RWPE1 (cell line): ENCODE measurements at regions not wholly inside any gene's neighbourhood (a gene's known extent, or its start where the extent isn't known, plus 50 kb on each side); places are given as distances from the start of the nearest gene placed in this dataset.
"Not testable (repeated sequence)": the region's sequence is repeated elsewhere in the genome, so short reads cannot be mapped to it uniquely, and the experiment has no call there.

Experiments
- CTCF ChIA-PET: fragments of 350-600 bp; sonication (Branson Sonifier 250); formaldehyde crosslinking; extraction: SDS; loops from one replicate; lab custom pipeline; 2021; lab: Yijun Ruan, JAX
- POLR2A ChIA-PET: fragments of 400-600 bp; formaldehyde crosslinking; extraction: SDS; loops from one replicate; lab custom pipeline; 2020; ENCODE audit warnings: antibody characterized with exemption; ENCODE audit not compliant: low non-redundant PET; lab: Yijun Ruan, JAX
- DNase-seq: peaks from one replicate; pipeline ENCODE4 v3.0.0; 2012; ENCODE audit warnings: low spot score
- H3K27ac ChIP-seq: fragments of 450-650 bp; 2 replicates; pipeline ENCODE4 v1.5.1; 2017
- TF ChIP-seq, protein P1 (sequence below): fragments of 450-650 bp; conservative IDR thresholded peaks from 2 replicates; pipeline ENCODE4 v1.5.1; 2017; ENCODE audit warnings: low read depth, mild to moderate bottlenecking

DNA sequence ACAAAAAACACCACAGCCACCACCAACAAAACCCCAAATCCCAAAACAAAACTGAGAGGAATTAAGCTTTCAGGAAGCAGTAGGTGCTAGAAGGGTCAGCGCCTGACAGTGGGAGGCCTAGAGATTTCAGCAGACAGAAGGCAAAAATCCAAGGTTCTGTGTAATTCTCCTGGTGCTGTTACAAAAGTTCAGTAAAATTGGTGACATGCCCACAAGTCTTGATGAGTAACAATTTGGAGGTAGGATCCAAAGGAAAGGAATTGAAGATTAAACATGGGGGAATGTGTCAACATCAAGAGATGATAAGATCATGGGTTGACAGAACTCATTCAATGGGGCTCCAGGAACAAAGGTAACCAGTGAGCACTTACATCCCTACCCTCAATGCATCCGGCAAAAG is 653.8 kb upstream of the CPEB2 start:
- ChIA-PET CTCF (no interaction called here), POLR2A (no interaction called here)
- H3K27ac ChIP-seq: no peak overlapping the region
- TF ChIP-seq, protein P1, sequence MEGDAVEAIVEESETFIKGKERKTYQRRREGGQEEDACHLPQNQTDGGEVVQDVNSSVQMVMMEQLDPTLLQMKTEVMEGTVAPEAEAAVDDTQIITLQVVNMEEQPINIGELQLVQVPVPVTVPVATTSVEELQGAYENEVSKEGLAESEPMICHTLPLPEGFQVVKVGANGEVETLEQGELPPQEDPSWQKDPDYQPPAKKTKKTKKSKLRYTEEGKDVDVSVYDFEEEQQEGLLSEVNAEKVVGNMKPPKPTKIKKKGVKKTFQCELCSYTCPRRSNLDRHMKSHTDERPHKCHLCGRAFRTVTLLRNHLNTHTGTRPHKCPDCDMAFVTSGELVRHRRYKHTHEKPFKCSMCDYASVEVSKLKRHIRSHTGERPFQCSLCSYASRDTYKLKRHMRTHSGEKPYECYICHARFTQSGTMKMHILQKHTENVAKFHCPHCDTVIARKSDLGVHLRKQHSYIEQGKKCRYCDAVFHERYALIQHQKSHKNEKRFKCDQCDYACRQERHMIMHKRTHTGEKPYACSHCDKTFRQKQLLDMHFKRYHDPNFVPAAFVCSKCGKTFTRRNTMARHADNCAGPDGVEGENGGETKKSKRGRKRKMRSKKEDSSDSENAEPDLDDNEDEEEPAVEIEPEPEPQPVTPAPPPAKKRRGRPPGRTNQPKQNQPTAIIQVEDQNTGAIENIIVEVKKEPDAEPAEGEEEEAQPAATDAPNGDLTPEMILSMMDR: no peak
- no peak for DNase-seq

DNA sequence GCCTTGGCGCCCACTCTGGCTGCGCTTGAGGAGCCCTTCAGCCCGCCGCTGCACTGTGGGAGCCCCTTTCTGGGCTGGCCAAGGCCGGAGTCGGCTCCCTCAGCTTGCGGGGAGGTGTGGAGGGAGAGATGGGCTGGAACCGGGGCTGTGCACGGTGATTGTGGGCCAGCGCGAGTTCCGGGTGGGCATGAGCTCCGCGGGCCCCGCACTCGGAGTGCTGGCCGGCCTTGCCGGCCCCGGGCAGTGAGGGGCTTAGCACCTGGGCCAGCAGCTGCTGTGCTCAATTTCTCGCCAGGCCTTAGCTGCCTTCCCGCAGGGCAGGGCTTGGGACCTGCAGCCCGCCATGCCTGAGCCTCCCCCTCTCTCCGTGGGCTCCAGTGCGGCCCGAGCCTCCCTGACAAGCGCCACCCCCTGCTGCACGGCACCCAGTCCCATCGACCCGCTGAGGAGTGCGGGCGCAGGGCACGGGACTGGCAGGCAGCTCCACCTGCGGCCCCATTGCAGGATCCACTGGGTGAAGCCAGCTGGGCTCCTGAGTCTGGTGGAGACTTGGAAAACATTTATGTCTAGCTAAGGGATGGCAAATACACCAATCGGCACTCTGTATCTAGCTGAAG is 643.6 kb upstream of the CPEB2 start:
- CTCF ChIA-PET: interaction anchor here (0.6 kb wide), 1 partner anchor 637 kb away, joined by 3 read pairs; no protein-coding TSS in a partner anchor
- DNase-seq, H3K27ac ChIP-seq, POLR2A ChIA-PET: not testable (repeated sequence)

DNA sequence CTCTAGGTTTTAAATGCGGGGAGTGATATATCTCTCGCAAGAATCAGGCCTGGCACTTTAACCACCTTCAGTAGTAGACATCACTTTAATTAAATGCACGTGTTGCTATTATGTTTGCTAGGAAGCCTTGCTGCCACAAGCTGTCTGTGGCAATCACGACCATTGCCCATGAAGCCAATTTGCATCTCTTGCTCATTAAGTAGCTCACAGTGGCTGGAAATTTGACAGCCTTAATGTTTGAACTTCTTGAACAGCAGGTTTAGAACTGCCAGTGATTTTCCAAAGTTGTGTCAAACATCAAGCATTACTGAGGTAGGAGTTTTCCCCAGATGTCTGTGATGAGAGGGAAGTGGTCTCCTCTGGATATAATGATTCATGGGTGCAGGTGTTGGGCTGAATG is 642.3 kb upstream of the CPEB2 start:
- POLR2A ChIA-PET: no interaction called here
- DNase-seq: no peak
- no peak overlapping the region for H3K27ac ChIP-seq
- CTCF ChIA-PET: no interaction called here
- TF ChIP-seq, protein P1: no peak

DNA sequence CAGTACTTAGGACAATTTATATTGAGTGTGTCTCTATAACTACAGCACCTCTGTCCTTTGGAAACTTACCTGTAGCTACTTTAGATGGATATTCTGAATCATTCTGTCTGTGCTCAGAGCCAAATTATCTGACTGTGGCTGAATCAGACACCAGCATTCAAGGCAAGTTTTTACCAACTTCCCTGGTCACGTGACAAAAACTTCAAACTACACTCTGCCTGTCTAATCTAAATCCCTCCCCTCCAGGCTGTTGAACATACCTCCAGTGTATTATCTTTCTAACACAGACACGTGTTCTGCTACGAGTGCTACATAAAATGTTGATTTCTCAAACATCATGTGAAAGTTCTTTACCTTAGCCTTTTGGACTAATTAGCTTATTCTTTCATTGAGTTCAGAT is 641.2 kb upstream of the CPEB2 start:
- no peak for DNase-seq
- POLR2A ChIA-PET: no interaction called here
- H3K27ac ChIP-seq: no peak overlapping the region
- TF ChIP-seq, protein P1: no peak
- CTCF ChIA-PET: no interaction called here

DNA sequence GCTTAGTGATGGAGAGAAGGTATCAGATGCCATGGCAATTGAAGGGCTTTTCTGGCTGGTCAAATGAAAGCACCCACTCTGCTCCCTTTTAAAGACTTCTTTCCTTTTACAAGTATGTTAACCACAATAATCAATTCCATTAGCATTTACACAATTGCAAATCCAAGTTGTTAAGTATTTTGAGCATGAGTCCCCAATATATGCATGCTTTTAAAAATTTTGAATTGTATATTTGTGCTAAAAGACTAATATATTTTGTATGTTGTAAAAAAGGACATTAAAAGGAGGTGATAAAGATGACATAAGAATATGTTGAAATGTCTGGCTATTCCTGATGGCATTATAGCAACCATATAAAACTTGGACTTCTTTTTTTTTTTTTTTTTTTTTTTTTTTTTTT is 639.9 kb upstream of the CPEB2 start:
- DNase-seq: no peak
- ChIA-PET POLR2A (no interaction called here), CTCF (no interaction called here)
- TF ChIP-seq, protein P1: no peak
- no peak overlapping the region for H3K27ac ChIP-seq

DNA sequence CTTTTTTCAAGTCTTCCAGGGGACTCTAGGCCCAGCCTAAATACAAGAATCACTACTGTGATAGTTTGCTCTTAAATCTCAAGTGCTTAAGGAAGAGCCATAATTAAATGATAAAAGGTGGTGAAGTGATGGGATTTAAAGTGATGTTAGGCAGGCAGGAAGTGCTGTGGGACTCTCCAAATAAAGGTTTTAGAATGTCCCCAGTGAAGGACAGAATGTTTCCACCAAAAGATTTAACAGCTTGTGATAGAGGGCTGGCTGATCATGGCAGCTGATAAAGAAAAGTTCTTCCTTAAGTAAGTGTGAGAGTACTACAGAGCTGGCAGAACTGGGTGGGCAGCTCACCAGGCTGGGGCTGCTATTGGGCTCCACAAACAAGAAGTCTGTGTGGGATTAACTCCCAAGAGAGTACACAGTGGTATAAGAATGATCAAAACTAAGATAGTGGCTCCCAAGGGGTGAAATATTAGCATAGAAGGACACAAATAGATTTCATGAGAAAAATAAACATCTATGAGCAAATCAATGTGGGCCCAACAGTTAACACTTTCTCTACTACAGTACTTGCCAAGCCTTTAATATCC is 637.2 kb upstream of the CPEB2 start:
- TF ChIP-seq, protein P1: no peak
- H3K27ac ChIP-seq: no peak overlapping the region
- ChIA-PET POLR2A (no interaction called here), CTCF (no interaction called here)
- DNase-seq: no peak

DNA sequence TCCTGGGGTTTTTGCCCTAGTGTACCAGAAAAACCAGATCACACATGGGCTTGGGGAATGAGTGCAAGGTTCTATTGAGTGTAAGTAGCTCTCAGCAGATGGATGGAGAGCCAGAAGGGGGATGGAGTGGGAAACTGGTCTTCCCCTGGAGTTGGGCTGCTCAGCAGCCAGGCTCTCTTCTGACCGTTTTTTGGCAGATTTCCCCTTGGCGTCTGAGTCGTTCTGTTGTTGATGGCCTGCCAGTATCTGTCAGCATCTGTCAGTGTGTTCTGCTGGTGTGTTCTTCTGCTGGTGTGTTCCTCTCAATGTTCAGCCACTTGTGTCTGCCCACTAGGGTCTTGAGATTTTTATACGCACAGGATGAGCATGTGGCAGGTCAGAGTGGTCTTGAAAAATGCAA is 633.9 kb upstream of the CPEB2 start:
- TF ChIP-seq, protein P1: no peak
- POLR2A ChIA-PET: no interaction called here
- CTCF ChIA-PET: no interaction called here
- no peak overlapping the region for H3K27ac ChIP-seq
- DNase-seq: no peak
